NB4 (cell line): ENCODE measurements at regions not wholly inside any gene's neighbourhood (a gene's known extent, or its start where the extent isn't known, plus 50 kb on each side); places are given as distances from the start of the nearest gene placed in this dataset.

ENCODE experiments used
- DNase-seq: peaks from one replicate; pipeline ENCODE4 v3.0.0; 2010; ENCODE audit warnings: low read depth
- H3K4me3 ChIP-seq: one replicate; pipeline ENCODE4 v1.5.1; 2011; ENCODE audit warnings: mild to moderate bottlenecking, low read depth, low read length, moderate library complexity
- CTCF ChIP-seq: IDR thresholded peaks from one replicate; pipeline ENCODE4 v1.5.1; 2012; ENCODE audit warnings: low read depth, low read length
- MAX ChIP-seq: IDR thresholded peaks from 2 replicates; pipeline ENCODE4 v1.6.1; 2011; ENCODE audit warnings: low read depth, low read length
- MYC ChIP-seq: IDR thresholded peaks from 2 replicates; pipeline ENCODE4 v1.6.1; 2011; ENCODE audit warnings: low read depth, low read length
- POLR2A ChIP-seq: IDR thresholded peaks from 2 replicates; pipeline ENCODE4 v1.6.1; 2011; ENCODE audit warnings: mild to moderate bottlenecking; ENCODE audit not compliant: insufficient read length; ENCODE audit errors: extremely low read depth

GRCh38 chr19:31416548-31416947, 67.3 kb upstream of the TSHZ3 start:
- no peak overlapping the region for H3K4me3 ChIP-seq
- TF ChIP-seq MYC (no peak), CTCF (no peak), MAX (no peak), POLR2A (no peak)
- DNase-seq: no peak

- TF ChIP-seq CTCF: no peak
- TF ChIP-seq MAX: no peak
- TF ChIP-seq POLR2A: no peak
- H3K4me3 ChIP-seq: no peak overlapping the region
- DNase-seq: no peak
Measured at GRCh38 chr19:31418055-31418454, 68.8 kb upstream of the TSHZ3 start.

- TF ChIP-seq MYC: no peak
- TF ChIP-seq POLR2A: no peak
- TF ChIP-seq CTCF: no peak
- no peak for TF ChIP-seq MAX
- no peak overlapping the region for H3K4me3 ChIP-seq
- no peak for DNase-seq
Measured at GRCh38 chr19:31418692-31419430, 69.6 kb upstream of the TSHZ3 start.

- no peak for DNase-seq
- H3K4me3 ChIP-seq: no peak overlapping the region
- TF ChIP-seq POLR2A (no peak), MYC (no peak), CTCF (no peak)
Measured at GRCh38 chr19:31419871-31420445, 70.7 kb upstream of the TSHZ3 start.

- no peak for DNase-seq
- TF ChIP-seq MYC: no peak
- TF ChIP-seq POLR2A: no peak
- no peak for TF ChIP-seq CTCF
- TF ChIP-seq MAX: no peak
- no peak overlapping the region for H3K4me3 ChIP-seq
Measured at GRCh38 chr19:31421082-31421481, 71.8 kb upstream of the TSHZ3 start.

- no peak for TF ChIP-seq MAX
- TF ChIP-seq CTCF: no peak
- TF ChIP-seq MYC: no peak
- TF ChIP-seq POLR2A: no peak
- DNase-seq: no peak
- H3K4me3 ChIP-seq: no peak overlapping the region
Measured at GRCh38 chr19:31421856-31422255, 72.6 kb upstream of the TSHZ3 start.
